ENCODE measurements at regions not wholly inside any gene's neighbourhood (a gene's known extent, or its start where the extent isn't known, plus 50 kb on each side); places are given as distances from the start of the nearest gene placed in this dataset.

- no peaks in the 10 kb centered on the region for H3K9me3 ChIP-seq (ENCODE audit: severe bottlenecking)
- TF ChIP-seq, protein P1, sequence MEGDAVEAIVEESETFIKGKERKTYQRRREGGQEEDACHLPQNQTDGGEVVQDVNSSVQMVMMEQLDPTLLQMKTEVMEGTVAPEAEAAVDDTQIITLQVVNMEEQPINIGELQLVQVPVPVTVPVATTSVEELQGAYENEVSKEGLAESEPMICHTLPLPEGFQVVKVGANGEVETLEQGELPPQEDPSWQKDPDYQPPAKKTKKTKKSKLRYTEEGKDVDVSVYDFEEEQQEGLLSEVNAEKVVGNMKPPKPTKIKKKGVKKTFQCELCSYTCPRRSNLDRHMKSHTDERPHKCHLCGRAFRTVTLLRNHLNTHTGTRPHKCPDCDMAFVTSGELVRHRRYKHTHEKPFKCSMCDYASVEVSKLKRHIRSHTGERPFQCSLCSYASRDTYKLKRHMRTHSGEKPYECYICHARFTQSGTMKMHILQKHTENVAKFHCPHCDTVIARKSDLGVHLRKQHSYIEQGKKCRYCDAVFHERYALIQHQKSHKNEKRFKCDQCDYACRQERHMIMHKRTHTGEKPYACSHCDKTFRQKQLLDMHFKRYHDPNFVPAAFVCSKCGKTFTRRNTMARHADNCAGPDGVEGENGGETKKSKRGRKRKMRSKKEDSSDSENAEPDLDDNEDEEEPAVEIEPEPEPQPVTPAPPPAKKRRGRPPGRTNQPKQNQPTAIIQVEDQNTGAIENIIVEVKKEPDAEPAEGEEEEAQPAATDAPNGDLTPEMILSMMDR (IDR thresholded peaks at IDR 0.05; ENCODE audit: low read depth, low read length) = no peak
- no peak for DNase-seq
- no peaks in the 10 kb centered on the region for H3K27me3 ChIP-seq (ENCODE audit: insufficient read depth, low read depth, severe bottlenecking)
- H3K4me3 ChIP-seq (ENCODE audit: low read depth, low read length) = no peak overlapping the region
- H3K36me3 ChIP-seq = no peaks in the 10 kb centered on the region
- H3K27ac ChIP-seq = no peak overlapping the region
Measured at GRCh38 chr10:83432261-83433045, 706.9 kb upstream of the GHITM start.

DNA sequence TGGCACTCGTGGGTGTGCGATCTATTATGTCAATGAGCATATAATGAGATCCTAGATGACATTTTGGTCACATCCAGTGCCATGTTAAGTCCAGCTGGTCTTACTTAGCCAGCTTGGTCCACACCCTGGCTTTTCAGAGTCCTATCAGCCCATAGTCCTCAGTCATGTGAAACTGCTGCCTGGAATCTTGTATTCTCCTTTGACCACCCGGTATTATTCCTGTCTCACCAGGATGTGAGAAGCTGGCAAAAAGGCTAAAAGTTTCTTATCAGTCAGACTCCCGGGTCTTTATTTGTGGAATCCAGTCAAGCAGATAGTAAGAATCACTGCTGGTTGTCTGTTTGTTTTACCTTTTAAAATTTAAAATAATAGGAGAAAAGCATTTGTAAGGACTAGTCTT lies 705.6 kb upstream of the GHITM start:
- H3K4me3 ChIP-seq (ENCODE audit: low read depth, low read length) = no peak overlapping the region
- TF ChIP-seq, protein P1 (IDR thresholded peaks at IDR 0.05; ENCODE audit: low read depth, low read length) = no peak
- H3K36me3 ChIP-seq = no peaks in the 10 kb centered on the region
- no peak overlapping the region for H3K27ac ChIP-seq
- H3K27me3 ChIP-seq (ENCODE audit: insufficient read depth, low read depth, severe bottlenecking) = no peaks in the 10 kb centered on the region
- H3K9me3 ChIP-seq (ENCODE audit: severe bottlenecking) = no peaks in the 10 kb centered on the region
- DNase-seq = no peak

GRCh38 chr10:83448013-83448412 lies 691.3 kb upstream of the GHITM start:
- TF ChIP-seq, protein P1 (IDR thresholded peaks at IDR 0.05; ENCODE audit: low read depth, low read length) = no peak
- no peaks in the 10 kb centered on the region for H3K27me3 ChIP-seq (ENCODE audit: insufficient read depth, low read depth, severe bottlenecking)
- H3K36me3 ChIP-seq = no peaks in the 10 kb centered on the region
- no peak overlapping the region for H3K4me3 ChIP-seq (ENCODE audit: low read depth, low read length)
- H3K27ac ChIP-seq = no peak overlapping the region
- DNase-seq = no peak
- no peaks in the 10 kb centered on the region for H3K9me3 ChIP-seq (ENCODE audit: severe bottlenecking)

GRCh38 chr10:83458611-83459010 lies 680.7 kb upstream of the GHITM start:
- H3K36me3 ChIP-seq = no peaks in the 10 kb centered on the region
- TF ChIP-seq, protein P1 (IDR thresholded peaks at IDR 0.05; ENCODE audit: low read depth, low read length) = no peak
- no peak for DNase-seq
- H3K9me3 ChIP-seq (ENCODE audit: severe bottlenecking) = no peaks in the 10 kb centered on the region
- H3K27me3 ChIP-seq (ENCODE audit: insufficient read depth, low read depth, severe bottlenecking) = no peaks in the 10 kb centered on the region
- no peak overlapping the region for H3K4me3 ChIP-seq (ENCODE audit: low read depth, low read length)
- H3K27ac ChIP-seq = no peak overlapping the region

- Histone ChIP-seq H3K27me3 (ENCODE audit: insufficient read depth, low read depth, severe bottlenecking) (no peaks in the 10 kb centered on the region), H3K9me3 (ENCODE audit: severe bottlenecking) (no peaks in the 10 kb centered on the region)
- TF ChIP-seq, protein P1 (IDR thresholded peaks at IDR 0.05; ENCODE audit: low read depth, low read length) = no peak
Measured at GRCh38 chr10:83459124-83459523, 680.2 kb upstream of the GHITM start.

More at GRCh38 chr10:83459124-83459523, 680.2 kb upstream of the GHITM start:
- no peak overlapping the region for H3K4me3 ChIP-seq (ENCODE audit: low read depth, low read length)
- H3K36me3 ChIP-seq = no peaks in the 10 kb centered on the region
- H3K27ac ChIP-seq = no peak overlapping the region
- DNase-seq = no peak
